ENCODE measurements at regions not wholly inside any gene's neighbourhood (a gene's known extent, or its start where the extent isn't known, plus 50 kb on each side); places are given as distances from the start of the nearest gene placed in this dataset.

GRCh38 chr1:217004776-217005436 lies 281.7 kb upstream of the ESRRG start:
- H3K9me1 ChIP-seq (ENCODE audit: control insufficient read depth, insufficient read depth, low read length), result no peaks in the 10 kb centered on the region
- ChIA-PET POLR2A (no interaction called here), CTCF (ENCODE audit: low intra/inter-chr PET ratio) (no interaction called here)
- BruUV-seq (replicated peaks), result no TSS peak
- H3K4me2 ChIP-seq (ENCODE audit: insufficient read depth, low read length), result no peak overlapping the region
- no peaks in the 10 kb centered on the region for H3K9me3 ChIP-seq (replicated peaks; ENCODE audit: control insufficient read depth, insufficient read depth, low read depth, low read length)
- H3K9ac ChIP-seq (ENCODE audit: insufficient read depth in 1 of 2, low read depth in 2 of 2, low read length in 2 of 2), result no peak overlapping the region
- no peak overlapping the region for H3K27ac ChIP-seq (ENCODE audit: extremely low read depth, low read depth, low read length)
- H3K4me1 ChIP-seq (replicated peaks in 1 of 2; ENCODE audit: control insufficient read depth in 2 of 2, insufficient read depth in 2 of 2, low read length in 2 of 2), result no peaks in the 10 kb centered on the region
- H3K79me2 ChIP-seq (ENCODE audit: control insufficient read depth, insufficient read depth, low read length), result no peaks in the 10 kb centered on the region
- no peak for ATAC-seq
- no peak for FAIRE-seq
- no peaks in the 10 kb centered on the region for H4K20me1 ChIP-seq (replicated peaks; ENCODE audit: control insufficient read depth, insufficient read depth, low read length)
- no peak overlapping the region for H2AFZ ChIP-seq (ENCODE audit: low read depth, low read length)
- no peaks in the 10 kb centered on the region for H3K36me3 ChIP-seq (ENCODE audit: control insufficient read depth, insufficient read depth, low read length)
- in situ Hi-C loops (cut with MboI), result no loop called here
- WGBS (ENCODE audit: insufficient coverage, low coverage, missing lambda C conversion rate), result 1% methylated on average over 4 of the region's 4 CpGs
- intact Hi-C loops (cut with micrococcal nuclease), result no loop called here
- no peak for DNase-seq (ENCODE audit: extremely low read depth in 1 of 4, low spot score in 3 of 4)
- no peaks in the 10 kb centered on the region for H3K27me3 ChIP-seq (ENCODE audit: control insufficient read depth in 2 of 2, insufficient read depth in 2 of 2, low read length in 2 of 2)
- no peak overlapping the region for H3K4me3 ChIP-seq
- TF ChIP-seq, protein P1, sequence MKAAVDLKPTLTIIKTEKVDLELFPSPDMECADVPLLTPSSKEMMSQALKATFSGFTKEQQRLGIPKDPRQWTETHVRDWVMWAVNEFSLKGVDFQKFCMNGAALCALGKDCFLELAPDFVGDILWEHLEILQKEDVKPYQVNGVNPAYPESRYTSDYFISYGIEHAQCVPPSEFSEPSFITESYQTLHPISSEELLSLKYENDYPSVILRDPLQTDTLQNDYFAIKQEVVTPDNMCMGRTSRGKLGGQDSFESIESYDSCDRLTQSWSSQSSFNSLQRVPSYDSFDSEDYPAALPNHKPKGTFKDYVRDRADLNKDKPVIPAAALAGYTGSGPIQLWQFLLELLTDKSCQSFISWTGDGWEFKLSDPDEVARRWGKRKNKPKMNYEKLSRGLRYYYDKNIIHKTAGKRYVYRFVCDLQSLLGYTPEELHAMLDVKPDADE (conservative IDR thresholded peaks at IDR 0.05; ENCODE audit: control insufficient read depth, low read depth, low read length), result no peak
- TF ChIP-seq, protein P2, sequence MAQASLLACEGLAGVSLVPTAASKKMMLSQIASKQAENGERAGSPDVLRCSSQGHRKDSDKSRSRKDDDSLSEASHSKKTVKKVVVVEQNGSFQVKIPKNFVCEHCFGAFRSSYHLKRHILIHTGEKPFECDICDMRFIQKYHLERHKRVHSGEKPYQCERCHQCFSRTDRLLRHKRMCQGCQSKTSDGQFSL (CRISPR knock-in tag; IDR thresholded peaks at IDR 0.05), result no peak
- TF ChIP-seq, protein P2 (tag; IDR thresholded peaks at IDR 0.05), result no peak
- TF ChIP-seq MAFF (IDR thresholded peaks at IDR 0.05; ENCODE audit: low read length) (no peak), ZNF644 (tag; IDR thresholded peaks at IDR 0.05; ENCODE audit: low read depth) (no peak), XRCC5 (IDR thresholded peaks at IDR 0.05; ENCODE audit: low read depth, low read length) (no peak), ZNF589 (CRISPR knock-in tag; IDR thresholded peaks at IDR 0.05; ENCODE audit: low read depth) (no peak), UBTF (IDR thresholded peaks at IDR 0.05; ENCODE audit: borderline replicate concordance in 1 of 2, low read depth in 2 of 2, low read length in 2 of 2) (no peak), ZNF347 (CRISPR knock-in tag; IDR thresholded peaks at IDR 0.05; ENCODE audit: low read depth) (no peak), NCOA4 (IDR thresholded peaks at IDR 0.05; ENCODE audit: partially characterized antibody) (no peak), GTF2E2 (tag; IDR thresholded peaks at IDR 0.05) (no peak), ZNF778 (CRISPR knock-in tag; IDR thresholded peaks at IDR 0.05) (no peak)
- TF ChIP-seq, protein P3, sequence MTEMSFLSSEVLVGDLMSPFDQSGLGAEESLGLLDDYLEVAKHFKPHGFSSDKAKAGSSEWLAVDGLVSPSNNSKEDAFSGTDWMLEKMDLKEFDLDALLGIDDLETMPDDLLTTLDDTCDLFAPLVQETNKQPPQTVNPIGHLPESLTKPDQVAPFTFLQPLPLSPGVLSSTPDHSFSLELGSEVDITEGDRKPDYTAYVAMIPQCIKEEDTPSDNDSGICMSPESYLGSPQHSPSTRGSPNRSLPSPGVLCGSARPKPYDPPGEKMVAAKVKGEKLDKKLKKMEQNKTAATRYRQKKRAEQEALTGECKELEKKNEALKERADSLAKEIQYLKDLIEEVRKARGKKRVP (CRISPR knock-in tag; IDR thresholded peaks at IDR 0.05), result no peak
- TF ChIP-seq, protein P4, sequence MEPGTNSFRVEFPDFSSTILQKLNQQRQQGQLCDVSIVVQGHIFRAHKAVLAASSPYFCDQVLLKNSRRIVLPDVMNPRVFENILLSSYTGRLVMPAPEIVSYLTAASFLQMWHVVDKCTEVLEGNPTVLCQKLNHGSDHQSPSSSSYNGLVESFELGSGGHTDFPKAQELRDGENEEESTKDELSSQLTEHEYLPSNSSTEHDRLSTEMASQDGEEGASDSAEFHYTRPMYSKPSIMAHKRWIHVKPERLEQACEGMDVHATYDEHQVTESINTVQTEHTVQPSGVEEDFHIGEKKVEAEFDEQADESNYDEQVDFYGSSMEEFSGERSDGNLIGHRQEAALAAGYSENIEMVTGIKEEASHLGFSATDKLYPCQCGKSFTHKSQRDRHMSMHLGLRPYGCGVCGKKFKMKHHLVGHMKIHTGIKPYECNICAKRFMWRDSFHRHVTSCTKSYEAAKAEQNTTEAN (CRISPR knock-in tag; IDR thresholded peaks at IDR 0.05), result no peak
